GM23338 (cell line): ENCODE measurements at regions not wholly inside any gene's neighbourhood (a gene's known extent, or its start where the extent isn't known, plus 50 kb on each side); places are given as distances from the start of the nearest gene placed in this dataset.

Experiments
- ATAC-seq: fragments of 200-7000 bp; cut with Tn5 transposase; 3 replicates; pipeline ENCODE4 v1.9.1; 2020
- DNase-seq: peaks from one replicate; pipeline ENCODE4 v3.0.0-alpha.2; 2015; ENCODE audit warnings: low spot score
- H2AFZ ChIP-seq: fragments of 200-600 bp; sonication (generic); 2 replicates; pipeline ENCODE4 v1.8.0; 2016; ENCODE audit warnings: antibody characterized with exemption, mild to moderate bottlenecking, moderate library complexity
- H3F3A ChIP-seq: fragments of 200-600 bp; sonication (generic); replicated peaks from 2 replicates; pipeline ENCODE4 v1.8.0; 2017; ENCODE audit warnings: antibody characterized with exemption, mixed run types, low read depth
- H3K27ac ChIP-seq: fragments of 200-600 bp; sonication (generic); 2 replicates; pipeline ENCODE4 v1.6.1; 2016; ENCODE audit warnings: low read depth
- H3K27me3 ChIP-seq: fragments of 200-600 bp; sonication (generic); 2 replicates; pipeline ENCODE4 v1.8.0; 2016; ENCODE audit warnings: mild to moderate bottlenecking, mixed run types, moderate library complexity; ENCODE audit not compliant: insufficient read depth
- H3K36me3 ChIP-seq: fragments of 200-600 bp; sonication (generic); 2 replicates; pipeline ENCODE4 v1.8.0; 2016; ENCODE audit warnings: mild to moderate bottlenecking; ENCODE audit not compliant: insufficient read depth
- H3K4me1 ChIP-seq: fragments of 200-600 bp; sonication (generic); 2 replicates; pipeline ENCODE4 v1.8.0; 2016; ENCODE audit warnings: mild to moderate bottlenecking, moderate library complexity; ENCODE audit not compliant: insufficient read depth
- H3K4me2 ChIP-seq: fragments of 200-600 bp; sonication (generic); 2 replicates; pipeline ENCODE4 v1.7.1; 2017; ENCODE audit warnings: mixed run types
- H3K4me3 ChIP-seq: fragments of 200-600 bp; sonication (generic); 2 replicates; pipeline ENCODE4 v1.6.1; 2016; ENCODE audit warnings: mixed run types
- H3K79me2 ChIP-seq: fragments of 200-600 bp; sonication (generic); replicated peaks from 2 replicates; pipeline ENCODE4 v1.8.0; 2017; ENCODE audit warnings: mild to moderate bottlenecking; ENCODE audit not compliant: insufficient read depth
- H3K9me2 ChIP-seq: fragments of 200-600 bp; sonication (generic); 2 replicates; pipeline ENCODE4 v1.8.0; 2017; ENCODE audit not compliant: insufficient read depth
- H4K20me1 ChIP-seq: fragments of 200-600 bp; sonication (generic); replicated peaks from 2 replicates; pipeline ENCODE4 v1.8.0; 2017; ENCODE audit warnings: mild to moderate bottlenecking; ENCODE audit not compliant: insufficient read depth
- H3K27ac Mint-ChIP-seq: 2 replicates; pipeline ENCODE4 v1.8.0; 2020; ENCODE audit warnings: inconsistent platforms, mild to moderate bottlenecking, moderate library complexity, mixed read lengths
- H3K27me3 Mint-ChIP-seq: 3 replicates; pipeline ENCODE4 v1.8.0; 2022; ENCODE audit warnings: low read depth, mild to moderate bottlenecking, moderate library complexity, mixed read lengths, inconsistent platforms; ENCODE audit not compliant: insufficient read depth, poor library complexity
- H3K36me3 Mint-ChIP-seq: 3 replicates; pipeline ENCODE4 v1.8.0; 2021; ENCODE audit warnings: low read depth, mild to moderate bottlenecking, inconsistent platforms, moderate library complexity, mixed read lengths
- H3K4me1 Mint-ChIP-seq: 3 replicates; pipeline ENCODE4 v1.8.0; 2020; ENCODE audit warnings: mild to moderate bottlenecking, inconsistent platforms, mixed read lengths
- H3K4me3 Mint-ChIP-seq: 3 replicates; pipeline ENCODE4 v1.8.0; 2021; ENCODE audit warnings: moderate library complexity, mild to moderate bottlenecking, inconsistent platforms, mixed read lengths
- H3K9me3 Mint-ChIP-seq: 3 replicates; pipeline ENCODE4 v1.8.0; 2020; ENCODE audit warnings: moderate library complexity, mild to moderate bottlenecking, inconsistent platforms, mixed read lengths
- CREB1 ChIP-seq: fragments of 250-450 bp; sonication (Bioruptor Pico); IDR thresholded peaks from 2 replicates; pipeline ENCODE4 v1.5.0; 2020; ENCODE audit warnings: low read depth, mild to moderate bottlenecking, moderate library complexity
- ETS1 ChIP-seq: IDR thresholded peaks from 2 replicates; pipeline ENCODE4 v1.6.1; 2016; ENCODE audit warnings: antibody characterized with exemption
- EZH2 ChIP-seq: fragments of 200-600 bp; sonication (generic); IDR thresholded peaks from one replicate; pipeline ENCODE4 v1.8.0; 2017; ENCODE audit warnings: antibody characterized with exemption, mild to moderate bottlenecking, low read depth; ENCODE audit not compliant: unreplicated experiment
- EZH2phosphoT487 ChIP-seq: fragments of 200-600 bp; sonication (generic); IDR thresholded peaks from one replicate; pipeline ENCODE4 v1.8.1; 2018; ENCODE audit warnings: antibody characterized with exemption; ENCODE audit not compliant: unreplicated experiment
- NANOG ChIP-seq: IDR thresholded peaks from 2 replicates; pipeline ENCODE4 v1.6.1; 2016; ENCODE audit warnings: antibody characterized with exemption, borderline replicate concordance
- POLR2AphosphoS5 ChIP-seq: IDR thresholded peaks from 2 replicates; pipeline ENCODE4 v1.6.1; 2016; ENCODE audit warnings: antibody characterized with exemption, low read depth
- REST ChIP-seq: IDR thresholded peaks from one replicate; pipeline ENCODE4 v1.6.1; 2018; ENCODE audit warnings: antibody characterized with exemption; ENCODE audit not compliant: unreplicated experiment
- STAT1 ChIP-seq: IDR thresholded peaks from one replicate; pipeline ENCODE4 v1.6.1; 2016; ENCODE audit warnings: antibody characterized with exemption; ENCODE audit not compliant: unreplicated experiment
- ZNF331 ChIP-seq: fragments of 250-450 bp; sonication (Bioruptor Pico); IDR thresholded peaks from 2 replicates; pipeline ENCODE4 v1.5.0; 2020; ENCODE audit warnings: low read depth, mild to moderate bottlenecking, moderate library complexity
- TF ChIP-seq, protein P1 (sequence below): fragments of 250-450 bp; sonication (Bioruptor Pico); IDR thresholded peaks from 2 replicates; pipeline ENCODE4 v1.5.0; 2020; ENCODE audit warnings: mild to moderate bottlenecking, moderate library complexity

DNA sequence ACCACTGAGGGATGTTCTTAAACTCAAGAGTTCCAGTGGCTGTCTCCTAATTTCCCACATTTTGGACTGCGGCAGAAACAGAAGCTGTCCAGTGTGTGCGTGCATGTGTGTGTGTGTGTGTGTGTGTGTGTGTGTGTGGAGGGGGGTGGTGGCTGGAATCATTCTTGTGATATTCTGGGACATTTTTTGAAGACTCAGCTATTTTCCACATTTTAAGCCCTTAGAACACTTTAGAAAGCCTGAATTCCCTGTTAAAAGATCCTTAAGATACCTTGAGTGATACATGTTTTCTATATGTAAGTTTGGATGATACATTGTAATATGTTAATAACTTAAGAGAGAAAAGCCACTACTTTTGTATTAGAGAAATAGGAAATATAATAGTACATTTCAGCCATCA lies 636.4 kb downstream of the PLPP3 start:
- no peak overlapping the region for H3K27ac ChIP-seq
- no peak for DNase-seq
- H3K36me3 ChIP-seq, result no peaks in the 10 kb centered on the region
- no peaks in the 10 kb centered on the region for H3K9me2 ChIP-seq
- Mint-ChIP-seq H3K9me3 (no peaks in the 10 kb centered on the region), H3K4me3 (no peak overlapping the region), H3K4me1 (no peaks in the 10 kb centered on the region; the same call in 2 of the 3 replicates), H3K36me3 (no peaks in the 10 kb centered on the region), H3K27me3 (no peaks in the 10 kb centered on the region), H3K27ac (no peak overlapping the region)
- H3K4me3 ChIP-seq, result no peak overlapping the region
- no peak overlapping the region for H2AFZ ChIP-seq
- H3K27me3 ChIP-seq, result no peaks in the 10 kb centered on the region
- H3K4me2 ChIP-seq, result no peak overlapping the region
- no peak for ATAC-seq
- TF ChIP-seq EZH2 (no peak), REST (no peak), CREB1 (CRISPR knock-in tag) (no peak), EZH2phosphoT487 (no peak), NANOG (no peak), STAT1 (no peak), POLR2AphosphoS5 (no peak), ZNF331 (CRISPR knock-in tag) (no peak), ETS1 (no peak)
- TF ChIP-seq, protein P1, sequence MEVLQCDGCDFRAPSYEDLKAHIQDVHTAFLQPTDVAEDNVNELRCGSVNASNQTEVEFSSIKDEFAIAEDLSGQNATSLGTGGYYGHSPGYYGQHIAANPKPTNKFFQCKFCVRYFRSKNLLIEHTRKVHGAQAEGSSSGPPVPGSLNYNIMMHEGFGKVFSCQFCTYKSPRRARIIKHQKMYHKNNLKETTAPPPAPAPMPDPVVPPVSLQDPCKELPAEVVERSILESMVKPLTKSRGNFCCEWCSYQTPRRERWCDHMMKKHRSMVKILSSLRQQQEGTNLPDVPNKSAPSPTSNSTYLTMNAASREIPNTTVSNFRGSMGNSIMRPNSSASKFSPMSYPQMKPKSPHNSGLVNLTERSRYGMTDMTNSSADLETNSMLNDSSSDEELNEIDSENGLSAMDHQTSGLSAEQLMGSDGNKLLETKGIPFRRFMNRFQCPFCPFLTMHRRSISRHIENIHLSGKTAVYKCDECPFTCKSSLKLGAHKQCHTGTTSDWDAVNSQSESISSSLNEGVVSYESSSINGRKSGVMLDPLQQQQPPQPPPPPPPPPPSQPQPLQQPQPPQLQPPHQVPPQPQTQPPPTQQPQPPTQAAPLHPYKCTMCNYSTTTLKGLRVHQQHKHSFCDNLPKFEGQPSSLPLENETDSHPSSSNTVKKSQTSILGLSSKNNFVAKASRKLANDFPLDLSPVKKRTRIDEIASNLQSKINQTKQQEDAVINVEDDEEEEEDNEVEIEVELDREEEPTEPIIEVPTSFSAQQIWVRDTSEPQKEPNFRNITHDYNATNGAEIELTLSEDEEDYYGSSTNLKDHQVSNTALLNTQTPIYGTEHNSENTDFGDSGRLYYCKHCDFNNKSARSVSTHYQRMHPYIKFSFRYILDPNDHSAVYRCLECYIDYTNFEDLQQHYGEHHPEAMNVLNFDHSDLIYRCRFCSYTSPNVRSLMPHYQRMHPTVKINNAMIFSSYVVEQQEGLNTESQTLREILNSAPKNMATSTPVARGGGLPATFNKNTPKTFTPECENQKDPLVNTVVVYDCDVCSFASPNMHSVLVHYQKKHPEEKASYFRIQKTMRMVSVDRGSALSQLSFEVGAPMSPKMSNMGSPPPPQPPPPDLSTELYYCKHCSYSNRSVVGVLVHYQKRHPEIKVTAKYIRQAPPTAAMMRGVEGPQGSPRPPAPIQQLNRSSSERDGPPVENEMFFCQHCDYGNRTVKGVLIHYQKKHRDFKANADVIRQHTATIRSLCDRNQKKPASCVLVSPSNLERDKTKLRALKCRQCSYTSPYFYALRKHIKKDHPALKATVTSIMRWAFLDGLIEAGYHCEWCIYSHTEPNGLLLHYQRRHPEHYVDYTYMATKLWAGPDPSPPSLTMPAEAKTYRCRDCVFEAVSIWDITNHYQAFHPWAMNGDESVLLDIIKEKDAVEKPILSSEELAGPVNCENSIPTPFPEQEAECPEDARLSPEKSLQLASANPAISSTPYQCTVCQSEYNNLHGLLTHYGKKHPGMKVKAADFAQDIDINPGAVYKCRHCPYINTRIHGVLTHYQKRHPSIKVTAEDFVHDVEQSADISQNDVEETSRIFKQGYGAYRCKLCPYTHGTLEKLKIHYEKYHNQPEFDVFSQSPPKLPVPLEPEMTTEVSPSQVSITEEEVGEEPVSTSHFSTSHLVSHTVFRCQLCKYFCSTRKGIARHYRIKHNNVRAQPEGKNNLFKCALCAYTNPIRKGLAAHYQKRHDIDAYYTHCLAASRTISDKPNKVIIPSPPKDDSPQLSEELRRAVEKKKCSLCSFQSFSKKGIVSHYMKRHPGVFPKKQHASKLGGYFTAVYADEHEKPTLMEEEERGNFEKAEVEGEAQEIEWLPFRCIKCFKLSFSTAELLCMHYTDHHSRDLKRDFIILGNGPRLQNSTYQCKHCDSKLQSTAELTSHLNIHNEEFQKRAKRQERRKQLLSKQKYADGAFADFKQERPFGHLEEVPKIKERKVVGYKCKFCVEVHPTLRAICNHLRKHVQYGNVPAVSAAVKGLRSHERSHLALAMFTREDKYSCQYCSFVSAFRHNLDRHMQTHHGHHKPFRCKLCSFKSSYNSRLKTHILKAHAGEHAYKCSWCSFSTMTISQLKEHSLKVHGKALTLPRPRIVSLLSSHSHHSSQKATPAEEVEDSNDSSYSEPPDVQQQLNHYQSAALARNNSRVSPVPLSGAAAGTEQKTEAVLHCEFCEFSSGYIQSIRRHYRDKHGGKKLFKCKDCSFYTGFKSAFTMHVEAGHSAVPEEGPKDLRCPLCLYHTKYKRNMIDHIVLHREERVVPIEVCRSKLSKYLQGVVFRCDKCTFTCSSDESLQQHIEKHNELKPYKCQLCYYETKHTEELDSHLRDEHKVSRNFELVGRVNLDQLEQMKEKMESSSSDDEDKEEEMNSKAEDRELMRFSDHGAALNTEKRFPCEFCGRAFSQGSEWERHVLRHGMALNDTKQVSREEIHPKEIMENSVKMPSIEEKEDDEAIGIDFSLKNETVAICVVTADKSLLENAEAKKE (CRISPR knock-in tag), result no peak
- H3K79me2 ChIP-seq, result no peaks in the 10 kb centered on the region
- no peaks in the 10 kb centered on the region for H3K4me1 ChIP-seq
- no peaks in the 10 kb centered on the region for H3F3A ChIP-seq
- H4K20me1 ChIP-seq, result no peaks in the 10 kb centered on the region
